HUES6 (cell line): ENCODE measurements at regions not wholly inside any gene's neighbourhood (a gene's known extent, or its start where the extent isn't known, plus 50 kb on each side); places are given as distances from the start of the nearest gene placed in this dataset.
"Not testable (repeated sequence)": the region's sequence is repeated elsewhere in the genome, so short reads cannot be mapped to it uniquely, and the experiment has no call there.

Experiments
- H3K27ac ChIP-seq: 2 replicates; pipeline ENCODE4 v1.7.0; 2013; ENCODE audit warnings: low read depth, mild to moderate bottlenecking, low read length, inconsistent platforms
- H3K27me3 ChIP-seq: 2 replicates; pipeline ENCODE4 v1.6.1; 2013; ENCODE audit warnings: low read length; ENCODE audit not compliant: control insufficient read depth, insufficient read depth
- H3K36me3 ChIP-seq: 2 replicates; pipeline ENCODE4 v1.6.1; 2013; ENCODE audit warnings: low read length; ENCODE audit not compliant: control insufficient read depth, insufficient read depth
- H3K4me1 ChIP-seq: 2 replicates; pipeline ENCODE4 v1.6.1; 2013; ENCODE audit warnings: low read length; ENCODE audit not compliant: control insufficient read depth, insufficient read depth
- H3K4me3 ChIP-seq: 2 replicates; pipeline ENCODE4 v1.5.1; 2013; ENCODE audit warnings: low read depth, low read length
- H3K9ac ChIP-seq: one replicate; pipeline ENCODE4 v1.6.1; 2013; ENCODE audit warnings: mild to moderate bottlenecking, low read length
- H3K9me3 ChIP-seq: 2 replicates; pipeline ENCODE4 v1.6.1; 2013; ENCODE audit warnings: low read depth, low read length; ENCODE audit not compliant: control insufficient read depth, insufficient read depth

- not testable (repeated sequence) for H3K4me1 ChIP-seq, H3K9ac ChIP-seq, H3K4me3 ChIP-seq, H3K27ac ChIP-seq, H3K36me3 ChIP-seq, H3K9me3 ChIP-seq, H3K27me3 ChIP-seq
Observed at GRCh38 chr12:37441371-37441770, 875.2 kb upstream of the ALG10B start.

GRCh38 chr12:37455646-37456045 is 860.9 kb upstream of the ALG10B start:
- H3K4me1 ChIP-seq: not testable (repeated sequence)
- peaks cover 16% of the 10 kb centered on the region; the same call in 1 of the 2 replicates for H3K9me3 ChIP-seq

GRCh38 chr12:37497939-37498338 is 818.6 kb upstream of the ALG10B start:
- H3K9me3 ChIP-seq, H3K27me3 ChIP-seq, H3K36me3 ChIP-seq, H3K27ac ChIP-seq, H3K9ac ChIP-seq, H3K4me1 ChIP-seq, H3K4me3 ChIP-seq: not testable (repeated sequence)

More at GRCh38 chr12:37455646-37456045, 860.9 kb upstream of the ALG10B start:
- not testable (repeated sequence) for H3K27me3 ChIP-seq, H3K36me3 ChIP-seq, H3K27ac ChIP-seq, H3K4me3 ChIP-seq, H3K9ac ChIP-seq

- H3K27me3 ChIP-seq, H3K4me1 ChIP-seq, H3K27ac ChIP-seq, H3K9ac ChIP-seq, H3K4me3 ChIP-seq, H3K9me3 ChIP-seq, H3K36me3 ChIP-seq: not testable (repeated sequence)
Observed at GRCh38 chr12:37510256-37510655, 806.3 kb upstream of the ALG10B start.

GRCh38 chr12:37540581-37540980 is 776.0 kb upstream of the ALG10B start:
- H3K9me3 ChIP-seq: peaks cover 63% of the 10 kb centered on the region; the same call in 1 of the 2 replicates
- not testable (repeated sequence) for H3K9ac ChIP-seq, H3K27me3 ChIP-seq, H3K36me3 ChIP-seq, H3K4me1 ChIP-seq, H3K27ac ChIP-seq, H3K4me3 ChIP-seq

- Histone ChIP-seq H3K9me3 (peaks cover 65% of the 10 kb centered on the region; the same call in 1 of the 2 replicates), H3K27me3 (no peaks in the 10 kb centered on the region), H3K9ac (no peak overlapping the region), H3K27ac (no peak overlapping the region), H3K36me3 (no peaks in the 10 kb centered on the region), H3K4me3 (no peak overlapping the region), H3K4me1 (no peaks in the 10 kb centered on the region)
Observed at GRCh38 chr12:37541356-37541755, 775.2 kb upstream of the ALG10B start.

- no peaks in the 10 kb centered on the region for H3K36me3 ChIP-seq
- no peak overlapping the region for H3K4me3 ChIP-seq
- H3K9ac ChIP-seq: no peak overlapping the region
- no peaks in the 10 kb centered on the region for H3K4me1 ChIP-seq
- no peaks in the 10 kb centered on the region for H3K27me3 ChIP-seq
- H3K9me3 ChIP-seq: peaks cover 78% of the 10 kb centered on the region; the same call in 1 of the 2 replicates
- no peak overlapping the region for H3K27ac ChIP-seq
Observed at GRCh38 chr12:37543131-37543965, 773.2 kb upstream of the ALG10B start.

- Histone ChIP-seq H3K9me3 (peaks cover 83% of the 10 kb centered on the region; the same call in 1 of the 2 replicates), H3K27me3 (no peaks in the 10 kb centered on the region), H3K9ac (no peak overlapping the region), H3K36me3 (no peaks in the 10 kb centered on the region), H3K27ac (no peak overlapping the region), H3K4me1 (no peaks in the 10 kb centered on the region), H3K4me3 (no peak overlapping the region)
Observed at GRCh38 chr12:37543966-37544668, 772.5 kb upstream of the ALG10B start.

- H3K27ac ChIP-seq, H3K9ac ChIP-seq, H3K36me3 ChIP-seq, H3K4me1 ChIP-seq, H3K27me3 ChIP-seq, H3K4me3 ChIP-seq: not testable (repeated sequence)
- H3K9me3 ChIP-seq: peaks cover 88% of the 10 kb centered on the region; the same call in 1 of the 2 replicates
Observed at GRCh38 chr12:37544669-37545330, 771.8 kb upstream of the ALG10B start.

GRCh38 chr12:37545759-37546158 is 770.8 kb upstream of the ALG10B start:
- Histone ChIP-seq H3K9me3 (peaks cover 82% of the 10 kb centered on the region; the same call in 1 of the 2 replicates), H3K27me3 (no peaks in the 10 kb centered on the region), H3K36me3 (no peaks in the 10 kb centered on the region), H3K9ac (no peak overlapping the region), H3K4me1 (no peaks in the 10 kb centered on the region), H3K4me3 (no peak overlapping the region), H3K27ac (no peak overlapping the region)

- Histone ChIP-seq H3K27ac (no peak overlapping the region), H3K9me3 (peaks cover 77% of the 10 kb centered on the region; the same call in 1 of the 2 replicates), H3K27me3 (no peaks in the 10 kb centered on the region), H3K4me3 (no peak overlapping the region), H3K36me3 (no peaks in the 10 kb centered on the region), H3K4me1 (no peaks in the 10 kb centered on the region), H3K9ac (no peak overlapping the region)
Observed at GRCh38 chr12:37546206-37546605, 770.4 kb upstream of the ALG10B start.
